MM.1S (cell line): ENCODE measurements at regions not wholly inside any gene's neighbourhood (a gene's known extent, or its start where the extent isn't known, plus 50 kb on each side); places are given as distances from the start of the nearest gene placed in this dataset.

Source experiments
- DNase-seq: peaks from one replicate; pipeline ENCODE4 v3.0.0-alpha.2; 2015
- H2AFZ ChIP-seq: fragments of 300-600 bp; sonication (generic); 2 replicates; pipeline ENCODE4 v1.6.0; 2016; ENCODE audit warnings: antibody characterized with exemption, low read length
- H3F3A ChIP-seq: fragments of 300-600 bp; sonication (generic); 2 replicates; pipeline ENCODE4 v1.6.1; 2016; ENCODE audit warnings: mild to moderate bottlenecking, antibody characterized with exemption, low read length, moderate library complexity, mixed read lengths; ENCODE audit not compliant: insufficient read depth
- H3K27ac ChIP-seq: fragments of 300-600 bp; sonication (generic); 2 replicates; pipeline ENCODE4 v1.5.1; 2016; ENCODE audit warnings: mild to moderate bottlenecking, low read length
- H3K27me3 ChIP-seq: fragments of 300-600 bp; sonication (generic); replicated peaks from 2 replicates; pipeline ENCODE4 v1.6.0; 2016; ENCODE audit warnings: low read length; ENCODE audit not compliant: insufficient read depth
- H3K36me3 ChIP-seq: fragments of 300-600 bp; sonication (generic); replicated peaks from 2 replicates; pipeline ENCODE4 v1.6.1; 2016; ENCODE audit warnings: mild to moderate bottlenecking, low read length, mixed read lengths; ENCODE audit not compliant: insufficient read depth
- H3K4me1 ChIP-seq: fragments of 300-600 bp; sonication (generic); 2 replicates; pipeline ENCODE4 v1.6.1; 2016; ENCODE audit warnings: low read length, mixed read lengths
- H3K4me2 ChIP-seq: fragments of 300-600 bp; sonication (generic); 2 replicates; pipeline ENCODE4 v1.6.0; 2016; ENCODE audit warnings: low read depth, low read length
- H3K4me3 ChIP-seq: fragments of 300-600 bp; sonication (generic); 2 replicates; pipeline ENCODE4 v1.5.1; 2016; ENCODE audit warnings: low read length, mixed read lengths
- H3K79me2 ChIP-seq: fragments of 300-600 bp; sonication (generic); 2 replicates; pipeline ENCODE4 v1.6.1; 2016; ENCODE audit warnings: mixed run types, low read length, mixed read lengths
- H3K9ac ChIP-seq: fragments of 300-600 bp; sonication (generic); 2 replicates; pipeline ENCODE4 v1.6.1; 2016; ENCODE audit warnings: low read length, mixed read lengths
- H3K9me2 ChIP-seq: fragments of 300-600 bp; sonication (generic); replicated peaks from 2 replicates; pipeline ENCODE4 v1.6.1; 2016; ENCODE audit warnings: mild to moderate bottlenecking, low read length, mixed read lengths; ENCODE audit not compliant: insufficient read depth
- H3K9me3 ChIP-seq: fragments of 300-600 bp; sonication (generic); replicated peaks from 2 replicates; pipeline ENCODE4 v1.6.1; 2016; ENCODE audit warnings: mild to moderate bottlenecking, low read length, mixed read lengths; ENCODE audit not compliant: insufficient read depth
- H4K20me1 ChIP-seq: fragments of 300-600 bp; sonication (generic); 2 replicates; pipeline ENCODE4 v1.6.1; 2016; ENCODE audit warnings: mild to moderate bottlenecking, low read length, moderate library complexity, mixed read lengths; ENCODE audit not compliant: insufficient read depth
- CTCF ChIP-seq: fragments of 300-600 bp; sonication (generic); IDR thresholded peaks from 2 replicates; pipeline ENCODE4 v1.5.1; 2016; ENCODE audit warnings: antibody characterized with exemption, low read length, mixed read lengths
- EZH2 ChIP-seq: fragments of 300-600 bp; sonication (generic); optimal IDR thresholded peaks from 2 replicates; pipeline ENCODE3; 2017; ENCODE audit warnings: low read depth, mild to moderate bottlenecking, antibody characterized with exemption, low read length, mixed read lengths
- EZH2phosphoT487 ChIP-seq: fragments of 300-600 bp; sonication (generic); IDR thresholded peaks from 2 replicates; pipeline ENCODE4 v1.6.1; 2018; ENCODE audit warnings: antibody characterized with exemption, low read length

DNA sequence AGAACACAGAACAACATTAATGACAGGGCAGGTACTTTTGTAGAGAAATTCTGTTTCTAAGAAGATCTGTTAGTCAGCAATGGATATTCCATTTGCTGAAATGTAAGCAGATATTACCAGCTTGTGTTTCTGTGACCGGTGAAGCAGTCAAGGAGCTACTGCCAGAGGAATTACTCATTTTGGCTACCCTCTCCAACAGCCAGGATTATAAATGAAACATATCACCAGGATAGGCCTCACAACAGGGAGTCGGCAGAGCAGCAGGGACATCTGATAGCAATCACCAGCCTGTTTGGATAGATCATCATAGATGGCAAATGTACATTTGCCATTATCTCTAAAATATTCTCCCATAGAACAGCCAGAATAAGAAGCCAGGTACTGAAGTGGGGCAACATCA is 440.7 kb downstream of the KCNH5 start:
- H2AFZ ChIP-seq: no peak overlapping the region
- no peaks in the 10 kb centered on the region for H3K79me2 ChIP-seq
- no peaks in the 10 kb centered on the region for H4K20me1 ChIP-seq
- no peaks in the 10 kb centered on the region for H3K27me3 ChIP-seq
- TF ChIP-seq EZH2 (no peak), CTCF (no peak), EZH2phosphoT487 (no peak)
- H3F3A ChIP-seq: no peaks in the 10 kb centered on the region
- H3K9me2 ChIP-seq: no peaks in the 10 kb centered on the region
- H3K4me3 ChIP-seq: no peak overlapping the region
- no peak for DNase-seq
- no peaks in the 10 kb centered on the region for H3K4me1 ChIP-seq
- no peaks in the 10 kb centered on the region for H3K36me3 ChIP-seq
- no peak overlapping the region for H3K27ac ChIP-seq
- H3K9ac ChIP-seq: no peak overlapping the region
- H3K9me3 ChIP-seq: no peaks in the 10 kb centered on the region
- H3K4me2 ChIP-seq: no peak overlapping the region

- no peak for DNase-seq
- Histone ChIP-seq H3K4me1 (no peaks in the 10 kb centered on the region), H3K27ac (no peak overlapping the region), H3K27me3 (no peaks in the 10 kb centered on the region), H4K20me1 (no peaks in the 10 kb centered on the region), H3K36me3 (no peaks in the 10 kb centered on the region), H2AFZ (no peak overlapping the region), H3K79me2 (no peaks in the 10 kb centered on the region), H3K9me3 (no peaks in the 10 kb centered on the region), H3K4me2 (no peak overlapping the region), H3K9ac (no peak overlapping the region), H3K4me3 (no peak overlapping the region), H3K9me2 (no peaks in the 10 kb centered on the region), H3F3A (no peaks in the 10 kb centered on the region)
- no peak for TF ChIP-seq EZH2
- TF ChIP-seq EZH2phosphoT487: no peak
- no peak for TF ChIP-seq CTCF
Observed at GRCh38 chr14:62614122-62614521, 431.1 kb downstream of the KCNH5 start.

GRCh38 chr14:62616668-62617067 is 428.6 kb downstream of the KCNH5 start:
- Histone ChIP-seq H3K27ac (no peak overlapping the region), H3K79me2 (no peaks in the 10 kb centered on the region), H3K9me3 (no peaks in the 10 kb centered on the region), H3K4me3 (no peak overlapping the region), H3K27me3 (no peaks in the 10 kb centered on the region), H3K4me2 (0 out of 2 replicates have a peak overlapping the region, but pooled peaks have one; percentile 18), H3K4me1 (no peaks in the 10 kb centered on the region), H3F3A (no peaks in the 10 kb centered on the region), H3K9me2 (no peaks in the 10 kb centered on the region), H3K36me3 (no peaks in the 10 kb centered on the region), H3K9ac (no peak overlapping the region), H4K20me1 (no peaks in the 10 kb centered on the region), H2AFZ (no peak overlapping the region)
- no peak for DNase-seq
- TF ChIP-seq EZH2phosphoT487: no peak
- TF ChIP-seq EZH2: no peak
- TF ChIP-seq CTCF: no peak
